DMS53 (cell line): ENCODE measurements at regions not wholly inside any gene's neighbourhood (a gene's known extent, or its start where the extent isn't known, plus 50 kb on each side); places are given as distances from the start of the nearest gene placed in this dataset.

Source experiments
- DNase-seq: peaks from one replicate; lab custom pipeline; 2025; lab: John Stamatoyannopoulos, UW

- no peak for DNase-seq
Measured at GRCh38 chr10:123604506-123604905, 61.6 kb upstream of the GPR26 start.

- DNase-seq: no peak
Measured at GRCh38 chr10:123606006-123606405, 60.1 kb upstream of the GPR26 start.

- no peak for DNase-seq
Measured at GRCh38 chr10:123606955-123607354, 59.2 kb upstream of the GPR26 start.

- DNase-seq: no peak
Measured at GRCh38 chr10:123607386-123607785, 58.8 kb upstream of the GPR26 start.

- no peak for DNase-seq
Measured at GRCh38 chr10:123608047-123608446, 58.1 kb upstream of the GPR26 start.

- DNase-seq: no peak
Measured at GRCh38 chr10:123611243-123611642, 54.9 kb upstream of the GPR26 start.

GRCh38 chr10:123611876-123612275 lies 54.3 kb upstream of the GPR26 start:
- no peak for DNase-seq

- no peak for DNase-seq
Measured at GRCh38 chr10:123613346-123613850, 52.8 kb upstream of the GPR26 start.

- peak; percentile 50 for DNase-seq
Measured at GRCh38 chr10:123614888-123615287, 51.3 kb upstream of the GPR26 start.
